ENCODE measurements at regions not wholly inside any gene's neighbourhood (a gene's known extent, or its start where the extent isn't known, plus 50 kb on each side); places are given as distances from the start of the nearest gene placed in this dataset.

GRCh38 chr17:11170881-11171280, 70.1 kb upstream of the SHISA6 start:
- TF ChIP-seq CTCF (IDR thresholded peaks at IDR 0.05 in 8 of 11, conservative IDR thresholded peaks at IDR 0.05 in 3 of 11) (no peak), POLR2AphosphoS5 (IDR thresholded peaks at IDR 0.05) (no peak), POLR2A (IDR thresholded peaks at IDR 0.05) (no peak)

All from spleen (tissue), 7 donors.